Activated naive CD4-positive, alpha-beta T cell treated with anti-CD3 and anti-CD28 coated beads for 36 hours (primary cell): ENCODE measurements at regions not wholly inside any gene's neighbourhood (a gene's known extent, or its start where the extent isn't known, plus 50 kb on each side); places are given as distances from the start of the nearest gene placed in this dataset.
"Not testable (repeated sequence)": the region's sequence is repeated elsewhere in the genome, so short reads cannot be mapped to it uniquely, and the experiment has no call there.

Experiments used
- CTCF ChIA-PET: fragments of 350-600 bp; sonication (Branson Sonifier 250); formaldehyde crosslinking; loops from one replicate; lab custom pipeline; 2021; ENCODE audit warnings: antibody characterized with exemption; lab: Charles Lee
- DNase-seq: peaks from one replicate; pipeline ENCODE4 v3.0.0-alpha.2; 2020
- H3K27ac Mint-ChIP-seq: one replicate; pipeline ENCODE4 v1.8.0; 2021; ENCODE audit warnings: mild to moderate bottlenecking, mixed read lengths
- H3K27me3 Mint-ChIP-seq: one replicate; pipeline ENCODE4 v1.8.0; 2021; ENCODE audit warnings: low read depth, mixed read lengths
- H3K36me3 Mint-ChIP-seq: one replicate; pipeline ENCODE4 v1.8.0; 2021; ENCODE audit warnings: low read depth, mixed read lengths
- H3K4me1 Mint-ChIP-seq: one replicate; pipeline ENCODE4 v1.8.0; 2021; ENCODE audit warnings: low read depth, mixed read lengths
- H3K4me3 Mint-ChIP-seq: one replicate; pipeline ENCODE4 v1.8.0; 2021; ENCODE audit warnings: mild to moderate bottlenecking, moderate library complexity, mixed read lengths
- H3K9me3 Mint-ChIP-seq: one replicate; pipeline ENCODE4 v1.8.0; 2021; ENCODE audit warnings: mixed read lengths
- intact Hi-C: fragments of 100-400 bp; cut with micrococcal nuclease; formaldehyde crosslinking; loops from one replicate; pipeline ENCODE4 v1.15.1; 2023

- CTCF ChIA-PET, result no interaction called here
- H3K27ac Mint-ChIP-seq, result no peak overlapping the region
- H3K27me3 Mint-ChIP-seq, result peaks cover 3% of the 10 kb centered on the region
- H3K4me1 Mint-ChIP-seq, result no peaks in the 10 kb centered on the region
- H3K9me3 Mint-ChIP-seq, result peaks cover 3% of the 10 kb centered on the region
- intact Hi-C loops, result no loop called here
- H3K36me3 Mint-ChIP-seq, result no peaks in the 10 kb centered on the region
- H3K4me3 Mint-ChIP-seq, result no peak overlapping the region
- DNase-seq, result no peak
These were observed 165.6 kb downstream of the DUSP10 start for GRCh38 chr1:221576268-221576667.

- Mint-ChIP-seq H3K4me1 (no peaks in the 10 kb centered on the region), H3K27ac (no peak overlapping the region), H3K9me3 (peaks cover 7% of the 10 kb centered on the region), H3K36me3 (no peaks in the 10 kb centered on the region), H3K4me3 (no peak overlapping the region), H3K27me3 (no peaks in the 10 kb centered on the region)
- intact Hi-C loops, result no loop called here
- no peak for DNase-seq
- CTCF ChIA-PET, result no interaction called here
These were observed 158.4 kb downstream of the DUSP10 start for GRCh38 chr1:221583465-221583864.

GRCh38 chr1:221587013-221587412 lies 154.9 kb downstream of the DUSP10 start:
- H3K27me3 Mint-ChIP-seq, intact Hi-C loops, H3K9me3 Mint-ChIP-seq, H3K36me3 Mint-ChIP-seq, CTCF ChIA-PET, H3K4me1 Mint-ChIP-seq, DNase-seq, H3K4me3 Mint-ChIP-seq, H3K27ac Mint-ChIP-seq: not testable (repeated sequence)

GRCh38 chr1:221591250-221591649 lies 150.6 kb downstream of the DUSP10 start:
- H3K9me3 Mint-ChIP-seq, H3K27ac Mint-ChIP-seq, H3K36me3 Mint-ChIP-seq, intact Hi-C loops, H3K27me3 Mint-ChIP-seq, H3K4me3 Mint-ChIP-seq, DNase-seq, H3K4me1 Mint-ChIP-seq: not testable (repeated sequence)
- CTCF ChIA-PET, result interaction anchor here (0.6 kb wide), 1 partner anchor 19 kb away, joined by 4 read pairs; no protein-coding TSS in a partner anchor

- H3K4me3 Mint-ChIP-seq, result no peak overlapping the region
- CTCF ChIA-PET, result no interaction called here
- H3K36me3 Mint-ChIP-seq, result no peaks in the 10 kb centered on the region
- no peak overlapping the region for H3K27ac Mint-ChIP-seq
- no peak for DNase-seq
- H3K27me3 Mint-ChIP-seq, result no peaks in the 10 kb centered on the region
- no peaks in the 10 kb centered on the region for H3K9me3 Mint-ChIP-seq
- intact Hi-C loops, result no loop called here
- H3K4me1 Mint-ChIP-seq, result no peaks in the 10 kb centered on the region
These were observed 147.3 kb downstream of the DUSP10 start for GRCh38 chr1:221594576-221594975.

GRCh38 chr1:221598122-221598521 lies 143.8 kb downstream of the DUSP10 start:
- no peaks in the 10 kb centered on the region for H3K36me3 Mint-ChIP-seq
- H3K27me3 Mint-ChIP-seq, result no peaks in the 10 kb centered on the region
- CTCF ChIA-PET, result interaction anchor here (0.7 kb wide), 1 partner anchor 13 kb away, joined by 3 read pairs; no protein-coding TSS in a partner anchor
- intact Hi-C loops, result no loop called here
- no peaks in the 10 kb centered on the region for H3K9me3 Mint-ChIP-seq
- no peak for DNase-seq
- H3K27ac Mint-ChIP-seq, result no peak overlapping the region
- H3K4me3 Mint-ChIP-seq, result no peak overlapping the region
- no peaks in the 10 kb centered on the region for H3K4me1 Mint-ChIP-seq

GRCh38 chr1:221601166-221601565 lies 140.7 kb downstream of the DUSP10 start:
- Mint-ChIP-seq H3K4me1 (no peaks in the 10 kb centered on the region), H3K9me3 (no peaks in the 10 kb centered on the region), H3K4me3 (no peak overlapping the region), H3K36me3 (no peaks in the 10 kb centered on the region), H3K27ac (no peak overlapping the region), H3K27me3 (no peaks in the 10 kb centered on the region)
- CTCF ChIA-PET, result interaction anchor here (0.6 kb wide), 1 partner anchor 32 kb away, joined by 3 read pairs; no protein-coding TSS in a partner anchor
- intact Hi-C loops, result no loop called here
- no peak for DNase-seq

- H3K27ac Mint-ChIP-seq, result no peak overlapping the region
- intact Hi-C loops, result no loop called here
- DNase-seq, result no peak
- no peaks in the 10 kb centered on the region for H3K4me1 Mint-ChIP-seq
- H3K4me3 Mint-ChIP-seq, result no peak overlapping the region
- CTCF ChIA-PET, result no interaction called here
- H3K9me3 Mint-ChIP-seq, result no peaks in the 10 kb centered on the region
- H3K27me3 Mint-ChIP-seq, result no peaks in the 10 kb centered on the region
- H3K36me3 Mint-ChIP-seq, result no peaks in the 10 kb centered on the region
These were observed 139.1 kb downstream of the DUSP10 start for GRCh38 chr1:221602830-221603229.

GRCh38 chr1:221604390-221604789 lies 137.5 kb downstream of the DUSP10 start:
- H3K4me1 Mint-ChIP-seq, H3K36me3 Mint-ChIP-seq, DNase-seq, intact Hi-C loops, H3K27ac Mint-ChIP-seq, CTCF ChIA-PET, H3K27me3 Mint-ChIP-seq, H3K9me3 Mint-ChIP-seq, H3K4me3 Mint-ChIP-seq: not testable (repeated sequence)

GRCh38 chr1:221604948-221605347 lies 136.9 kb downstream of the DUSP10 start:
- Mint-ChIP-seq H3K27ac (no peak overlapping the region), H3K4me3 (no peak overlapping the region), H3K4me1 (no peaks in the 10 kb centered on the region), H3K27me3 (no peaks in the 10 kb centered on the region), H3K36me3 (no peaks in the 10 kb centered on the region), H3K9me3 (no peaks in the 10 kb centered on the region)
- CTCF ChIA-PET, result no interaction called here
- intact Hi-C loops, result no loop called here
- DNase-seq, result no peak

- Mint-ChIP-seq H3K4me3 (no peak overlapping the region), H3K27ac (no peak overlapping the region), H3K9me3 (no peaks in the 10 kb centered on the region), H3K36me3 (no peaks in the 10 kb centered on the region), H3K27me3 (no peaks in the 10 kb centered on the region), H3K4me1 (no peaks in the 10 kb centered on the region)
- CTCF ChIA-PET, result interaction anchor here (0.6 kb wide), 1 partner anchor 124 kb away, joined by 5 read pairs; no protein-coding TSS in a partner anchor
- intact Hi-C loops, result no loop called here
- no peak for DNase-seq
These were observed 136.3 kb downstream of the DUSP10 start for GRCh38 chr1:221605569-221605968.

- no peak overlapping the region for H3K27ac Mint-ChIP-seq
- H3K4me1 Mint-ChIP-seq, result no peaks in the 10 kb centered on the region
- no peaks in the 10 kb centered on the region for H3K36me3 Mint-ChIP-seq
- CTCF ChIA-PET, result no interaction called here
- intact Hi-C loops, result no loop called here
- DNase-seq, result no peak
- no peaks in the 10 kb centered on the region for H3K9me3 Mint-ChIP-seq
- no peaks in the 10 kb centered on the region for H3K27me3 Mint-ChIP-seq
- no peak overlapping the region for H3K4me3 Mint-ChIP-seq
These were observed 135.6 kb downstream of the DUSP10 start for GRCh38 chr1:221606256-221606655.

- H3K4me3 Mint-ChIP-seq, result no peak overlapping the region
- no peaks in the 10 kb centered on the region for H3K9me3 Mint-ChIP-seq
- H3K36me3 Mint-ChIP-seq, result no peaks in the 10 kb centered on the region
- CTCF ChIA-PET, result interaction anchor here (0.8 kb wide), 1 partner anchor 799 kb away, joined by 3 read pairs; no protein-coding TSS in a partner anchor
- intact Hi-C loops, result no loop called here
- H3K27me3 Mint-ChIP-seq, result no peaks in the 10 kb centered on the region
- no peaks in the 10 kb centered on the region for H3K4me1 Mint-ChIP-seq
- no peak overlapping the region for H3K27ac Mint-ChIP-seq
- DNase-seq, result no peak
These were observed 133.0 kb downstream of the DUSP10 start for GRCh38 chr1:221608835-221609320.
